Stomach (tissue), 4 donors: ENCODE measurements at regions not wholly inside any gene's neighbourhood (a gene's known extent, or its start where the extent isn't known, plus 50 kb on each side); places are given as distances from the start of the nearest gene placed in this dataset.
"Not testable (repeated sequence)": the region's sequence is repeated elsewhere in the genome, so short reads cannot be mapped to it uniquely, and the experiment has no call there.

Experiments
- EP300 ChIP-seq: sonication (generic); formaldehyde crosslinking; IDR thresholded peaks from one replicate; pipeline ENCODE4 v1.6.1; 2017; ENCODE audit warnings: antibody characterized with exemption
- POLR2A ChIP-seq, 4 donors: fragments of 450-650 bp; IDR thresholded peaks; one replicate each; pipeline ENCODE4 v1.6.1; 2016; ENCODE audit warnings: antibody characterized with exemption in 4 of 4, control low read depth in 2 of 4, mild to moderate bottlenecking in 1 of 4, moderate library complexity in 1 of 4
- POLR2AphosphoS5 ChIP-seq, 3 donors: sonication (generic); formaldehyde crosslinking; IDR thresholded peaks; one replicate each; pipeline ENCODE4 v1.6.1; 2016; ENCODE audit warnings: antibody characterized with exemption in 3 of 3
- TF ChIP-seq, protein P1 (sequence below), 7 experiments: fragments of 450-650 bp in 4 of 7; fragments of 200-600 bp in 3 of 7; sonication (generic) in 3 of 7; IDR thresholded peaks; one replicate each; pipeline ENCODE4 v1.5.1; 2016 to 2019; ENCODE audit warnings: antibody characterized with exemption in 7 of 7, control low read depth in 2 of 7, mild to moderate bottlenecking in 1 of 7

DNA sequence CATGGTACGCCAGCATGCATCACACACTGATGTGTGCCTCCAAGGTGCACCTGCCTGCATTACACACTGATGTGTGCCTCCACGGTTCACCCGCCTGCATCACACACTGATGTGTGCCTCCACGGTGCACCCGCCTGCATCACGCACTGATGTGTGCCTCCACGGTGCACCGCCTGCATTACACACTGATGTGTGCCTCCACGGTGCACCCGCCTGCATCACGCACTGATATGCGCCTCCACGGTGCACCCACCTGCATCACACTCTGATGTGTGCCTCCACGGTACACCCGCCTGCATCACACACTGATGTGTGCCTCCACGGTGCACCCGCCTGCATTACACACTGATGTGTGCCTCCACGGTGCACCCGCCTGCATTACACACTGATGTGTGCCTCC is 223.1 kb upstream of the SHH start:
- TF ChIP-seq, protein P1, sequence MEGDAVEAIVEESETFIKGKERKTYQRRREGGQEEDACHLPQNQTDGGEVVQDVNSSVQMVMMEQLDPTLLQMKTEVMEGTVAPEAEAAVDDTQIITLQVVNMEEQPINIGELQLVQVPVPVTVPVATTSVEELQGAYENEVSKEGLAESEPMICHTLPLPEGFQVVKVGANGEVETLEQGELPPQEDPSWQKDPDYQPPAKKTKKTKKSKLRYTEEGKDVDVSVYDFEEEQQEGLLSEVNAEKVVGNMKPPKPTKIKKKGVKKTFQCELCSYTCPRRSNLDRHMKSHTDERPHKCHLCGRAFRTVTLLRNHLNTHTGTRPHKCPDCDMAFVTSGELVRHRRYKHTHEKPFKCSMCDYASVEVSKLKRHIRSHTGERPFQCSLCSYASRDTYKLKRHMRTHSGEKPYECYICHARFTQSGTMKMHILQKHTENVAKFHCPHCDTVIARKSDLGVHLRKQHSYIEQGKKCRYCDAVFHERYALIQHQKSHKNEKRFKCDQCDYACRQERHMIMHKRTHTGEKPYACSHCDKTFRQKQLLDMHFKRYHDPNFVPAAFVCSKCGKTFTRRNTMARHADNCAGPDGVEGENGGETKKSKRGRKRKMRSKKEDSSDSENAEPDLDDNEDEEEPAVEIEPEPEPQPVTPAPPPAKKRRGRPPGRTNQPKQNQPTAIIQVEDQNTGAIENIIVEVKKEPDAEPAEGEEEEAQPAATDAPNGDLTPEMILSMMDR (IDR thresholded peaks at IDR 0.05), result not testable (repeated sequence)
- not testable (repeated sequence) for TF ChIP-seq POLR2A (IDR thresholded peaks at IDR 0.05); EP300; POLR2AphosphoS5 (IDR thresholded peaks at IDR 0.05)
